Cardiac fibroblast (primary cell): ENCODE measurements at regions not wholly inside any gene's neighbourhood (a gene's known extent, or its start where the extent isn't known, plus 50 kb on each side); places are given as distances from the start of the nearest gene placed in this dataset.

ENCODE experiments used
- DNase-seq, 2 donors: peaks; one replicate each; pipeline versions ENCODE4 v3.0.0 to v3.0.0-alpha.2; 2010; ENCODE audit warnings: low read depth in 2 of 2
- H3K4me3 ChIP-seq, 2 donors: replicated peaks in 1 of 2; 1 replicate in 1 of 2; 2 replicates in 1 of 2; pipeline ENCODE4 v1.5.1; 2011; ENCODE audit warnings: low read depth in 2 of 2, low read length in 2 of 2, mild to moderate bottlenecking in 2 of 2, moderate library complexity in 1 of 2
- CTCF ChIP-seq: IDR thresholded peaks from one replicate; pipeline ENCODE4 v1.5.1; 2011; ENCODE audit warnings: low read depth, mild to moderate bottlenecking, low read length, inconsistent platforms

- no peak for TF ChIP-seq CTCF
- no peak for DNase-seq
- no peak overlapping the region for H3K4me3 ChIP-seq
Measured at GRCh38 chr2:190802626-190803209, 77.9 kb upstream of the GLS start.

GRCh38 chr2:190804182-190804795, 76.3 kb upstream of the GLS start:
- peak; percentile 61 for TF ChIP-seq CTCF
- H3K4me3 ChIP-seq = no peak overlapping the region
- peak; percentile 59 to 64 for DNase-seq

- no peak for TF ChIP-seq CTCF
- no peak overlapping the region for H3K4me3 ChIP-seq
- no peak for DNase-seq
Measured at GRCh38 chr2:190805126-190805525, 75.5 kb upstream of the GLS start.

DNA sequence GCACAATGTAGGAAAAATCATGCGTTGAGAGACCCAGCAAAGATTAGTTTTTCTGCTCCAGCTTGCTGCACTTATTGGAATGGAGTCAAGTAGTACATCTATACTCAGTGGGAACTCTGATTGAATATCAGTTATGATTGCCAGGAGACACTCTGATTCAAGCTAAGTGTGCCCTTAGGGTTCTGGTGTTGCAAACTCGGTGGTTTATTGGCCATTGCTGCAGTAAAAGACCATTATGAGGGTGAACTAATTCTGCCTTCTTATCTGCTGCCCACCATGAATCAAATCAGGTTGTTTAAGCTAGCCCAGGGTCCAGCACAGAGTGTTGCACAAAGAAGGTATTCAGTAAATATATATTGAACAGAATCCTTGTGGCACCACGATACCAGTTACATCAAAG, 74.8 kb upstream of the GLS start:
- TF ChIP-seq CTCF = no peak
- no peak overlapping the region for H3K4me3 ChIP-seq
- DNase-seq = peak in 1 of 2 donors; percentile 31

DNA sequence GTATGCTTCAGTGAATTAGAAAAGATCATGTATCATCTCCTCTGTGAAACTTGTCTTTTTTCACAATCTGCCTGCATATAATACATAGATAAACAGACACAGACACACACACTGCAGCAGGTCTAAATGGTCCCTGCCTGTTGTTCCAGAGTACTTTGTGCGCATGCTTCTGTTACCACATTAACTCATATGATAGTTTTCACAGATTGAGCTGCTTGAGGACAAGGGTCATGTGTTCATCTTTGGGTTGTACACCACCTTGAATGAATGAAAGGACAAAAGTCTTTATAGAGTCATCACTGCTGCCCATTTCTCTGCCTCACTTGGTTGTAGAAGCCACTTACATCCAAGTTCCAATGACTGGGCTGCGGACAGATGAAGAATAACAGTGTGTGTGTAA, 72.7 kb upstream of the GLS start:
- no peak for DNase-seq
- TF ChIP-seq CTCF = no peak
- H3K4me3 ChIP-seq = no peak overlapping the region

DNA sequence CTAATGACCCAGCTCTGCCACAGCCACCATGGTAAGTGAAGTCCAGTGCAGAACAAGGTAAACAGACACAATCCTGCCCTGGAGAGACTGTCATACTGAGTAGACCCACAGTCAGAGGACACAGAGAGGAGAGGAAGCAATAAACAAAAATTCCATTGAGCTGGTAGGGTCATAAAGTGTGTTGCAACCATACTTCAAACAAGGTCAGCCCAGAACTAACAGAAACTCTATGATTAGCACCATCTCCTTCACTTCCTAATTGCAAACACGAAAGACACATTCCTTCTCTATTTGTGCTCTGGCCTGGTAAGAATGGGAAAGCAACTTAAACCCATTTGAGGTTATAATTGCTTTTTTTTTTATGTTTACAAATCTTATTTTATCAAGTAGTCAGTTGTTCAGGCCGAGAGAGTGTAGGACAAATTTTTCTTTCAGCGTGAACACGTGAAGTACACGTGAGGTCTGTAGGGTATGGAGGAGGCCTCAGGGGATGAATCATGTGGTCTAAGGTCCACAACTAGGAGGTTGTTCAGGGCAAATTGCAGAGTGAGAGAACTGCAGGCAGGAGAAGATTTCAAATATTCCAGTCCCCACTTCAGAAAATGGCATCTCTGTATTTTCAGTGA, 71.4 kb upstream of the GLS start:
- no peak for DNase-seq
- no peak overlapping the region for H3K4me3 ChIP-seq
- no peak for TF ChIP-seq CTCF
